ENCODE measurements at regions not wholly inside any gene's neighbourhood (a gene's known extent, or its start where the extent isn't known, plus 50 kb on each side); places are given as distances from the start of the nearest gene placed in this dataset.
A peak's percentile ranks its signal among the peaks of the same experiment; 100 is the strongest.

- WGBS, 2 donors, result 88 to 92% methylated on average over 7 of the region's 7 CpGs
These were observed 294.5 kb upstream of the IRX4 start for GRCh38 chr5:2177244-2177643.

GRCh38 chr5:2176581-2176980 lies 293.9 kb upstream of the IRX4 start:
- ATAC-seq (ENCODE audit: low FRiP score in 2 of 2) (no peak), DNase-seq (no peak)
- Histone ChIP-seq H3K27me3 (no peaks in the 10 kb centered on the region), H3K9me3 (no peaks in the 10 kb centered on the region), H3K4me1 (no peaks in the 10 kb centered on the region), H3K4me3 (no peak overlapping the region), H3K36me3 (no peaks in the 10 kb centered on the region), H3K27ac (no peak overlapping the region)
- 33 to 35% methylated on average over 1 of the region's 1 CpG for WGBS, 2 donors
- TF ChIP-seq POLR2AphosphoS5 (IDR thresholded peaks at IDR 0.05), result no peak
- no peak for TF ChIP-seq CTCF (IDR thresholded peaks at IDR 0.05)
- TF ChIP-seq EP300 (IDR thresholded peaks at IDR 0.05), result no peak
- TF ChIP-seq POLR2A (IDR thresholded peaks at IDR 0.05), result no peak

More at GRCh38 chr5:2177244-2177643, 294.5 kb upstream of the IRX4 start:
- ATAC-seq (ENCODE audit: low FRiP score in 2 of 2) (no peak), DNase-seq (peak in 1 of 2 donors; percentile 14)
- H3K4me1 ChIP-seq, result no peaks in the 10 kb centered on the region
- no peaks in the 10 kb centered on the region for H3K9me3 ChIP-seq
- no peak overlapping the region for H3K4me3 ChIP-seq
- no peak overlapping the region for H3K27ac ChIP-seq
- no peaks in the 10 kb centered on the region for H3K27me3 ChIP-seq
- no peak for TF ChIP-seq POLR2A (IDR thresholded peaks at IDR 0.05)
- no peak for TF ChIP-seq POLR2AphosphoS5 (IDR thresholded peaks at IDR 0.05)
- no peak for TF ChIP-seq EP300 (IDR thresholded peaks at IDR 0.05)
- TF ChIP-seq CTCF (IDR thresholded peaks at IDR 0.05), result no peak
- H3K36me3 ChIP-seq, result no peaks in the 10 kb centered on the region

- no peaks in the 10 kb centered on the region for H3K9me3 ChIP-seq
- H3K36me3 ChIP-seq, result no peaks in the 10 kb centered on the region
- H3K4me1 ChIP-seq, result no peaks in the 10 kb centered on the region
- WGBS, 2 donors, result 89 to 98% methylated on average over 18 to 29 of the region's 29 CpGs
- H3K27me3 ChIP-seq, result no peaks in the 10 kb centered on the region
- ATAC-seq (ENCODE audit: low FRiP score in 2 of 2) (no peak), DNase-seq (peak in 1 of 2 donors; percentile 77)
- H3K27ac ChIP-seq, result no peak overlapping the region
- H3K4me3 ChIP-seq, result no peak overlapping the region
- TF ChIP-seq POLR2A (IDR thresholded peaks at IDR 0.05) (no peak), POLR2AphosphoS5 (IDR thresholded peaks at IDR 0.05) (no peak), CTCF (IDR thresholded peaks at IDR 0.05) (no peak), EP300 (IDR thresholded peaks at IDR 0.05) (no peak)
These were observed 293.2 kb upstream of the IRX4 start for GRCh38 chr5:2175842-2176404.

GRCh38 chr5:2175041-2175440 lies 292.3 kb upstream of the IRX4 start:
- no peak overlapping the region for H3K27ac ChIP-seq
- DNase-seq (peak in 1 of 2 donors; percentile 53), ATAC-seq (ENCODE audit: low FRiP score in 2 of 2) (no peak)
- TF ChIP-seq EP300 (IDR thresholded peaks at IDR 0.05) (no peak), CTCF (IDR thresholded peaks at IDR 0.05) (no peak), POLR2AphosphoS5 (IDR thresholded peaks at IDR 0.05) (no peak), POLR2A (IDR thresholded peaks at IDR 0.05) (no peak)
- no peaks in the 10 kb centered on the region for H3K9me3 ChIP-seq
- no peaks in the 10 kb centered on the region for H3K36me3 ChIP-seq
- WGBS, 2 donors, result 86 to 95% methylated on average over 14 of the region's 14 CpGs
- H3K4me3 ChIP-seq, result no peak overlapping the region
- H3K4me1 ChIP-seq, result no peaks in the 10 kb centered on the region
- H3K27me3 ChIP-seq, result no peaks in the 10 kb centered on the region

GRCh38 chr5:2174538-2174937 lies 291.8 kb upstream of the IRX4 start:
- H3K36me3 ChIP-seq, result no peaks in the 10 kb centered on the region
- H3K9me3 ChIP-seq, result no peaks in the 10 kb centered on the region
- no peaks in the 10 kb centered on the region for H3K4me1 ChIP-seq
- H3K4me3 ChIP-seq, result no peak overlapping the region
- H3K27ac ChIP-seq, result no peak overlapping the region
- no peaks in the 10 kb centered on the region for H3K27me3 ChIP-seq
- DNase-seq (peak in 1 of 2 donors; percentile 47), ATAC-seq (ENCODE audit: low FRiP score in 2 of 2) (no peak)
- 78 to 79% methylated on average over 10 of the region's 10 CpGs for WGBS, 2 donors
- TF ChIP-seq POLR2A (IDR thresholded peaks at IDR 0.05) (no peak), EP300 (IDR thresholded peaks at IDR 0.05) (no peak)
